Gastrocnemius medialis (tissue), 4 donors: ENCODE measurements at regions not wholly inside any gene's neighbourhood (a gene's known extent, or its start where the extent isn't known, plus 50 kb on each side); places are given as distances from the start of the nearest gene placed in this dataset.

ENCODE experiments used
- CTCF ChIP-seq, 5 experiments: fragments of 450-650 bp in 3 of 5; fragments of 200-600 bp in 2 of 5; sonication (generic) in 2 of 5; IDR thresholded peaks in 4 of 5; conservative IDR thresholded peaks in 1 of 5; 1 replicate in 4 of 5; 2 replicates in 1 of 5; pipeline ENCODE4 v1.5.1; 2016 to 2019; ENCODE audit warnings: antibody characterized with exemption in 5 of 5, mild to moderate bottlenecking in 3 of 5, moderate library complexity in 3 of 5
- POLR2A ChIP-seq, 2 donors: fragments of 450-650 bp; IDR thresholded peaks; one replicate each; pipeline ENCODE4 v1.6.1; 2017; ENCODE audit warnings: antibody characterized with exemption in 2 of 2, mild to moderate bottlenecking in 2 of 2, moderate library complexity in 2 of 2

GRCh38 chrX:25277574-25277973, 261.8 kb upstream of the ARX start:
- TF ChIP-seq CTCF (IDR thresholded peaks at IDR 0.05 in 4 of 5, conservative IDR thresholded peaks at IDR 0.05 in 1 of 5) (no peak), POLR2A (IDR thresholded peaks at IDR 0.05) (no peak)
